HEK293T (cell line): ENCODE measurements at regions not wholly inside any gene's neighbourhood (a gene's known extent, or its start where the extent isn't known, plus 50 kb on each side); places are given as distances from the start of the nearest gene placed in this dataset.

ENCODE experiments used
- ARNT ChIP-seq: fragments of 450-650 bp; IDR thresholded peaks from 2 replicates; pipeline ENCODE4 v1.6.1; 2017; ENCODE audit warnings: mild to moderate bottlenecking
- BHLHE40 ChIP-seq: fragments of 450-650 bp; IDR thresholded peaks from 2 replicates; pipeline ENCODE4 v1.6.1; 2016; ENCODE audit warnings: mild to moderate bottlenecking, moderate library complexity, borderline replicate concordance
- CTBP1 ChIP-seq: fragments of 450-650 bp; IDR thresholded peaks from 2 replicates; pipeline ENCODE4 v1.6.1; 2016; ENCODE audit warnings: borderline replicate concordance
- ELF4 ChIP-seq: fragments of 450-650 bp; IDR thresholded peaks from 2 replicates; pipeline ENCODE4 v1.6.1; 2017; ENCODE audit warnings: antibody characterized with exemption
- FOXA1 ChIP-seq: fragments of 450-650 bp; IDR thresholded peaks from 2 replicates; pipeline ENCODE4 v1.6.1; 2016; ENCODE audit warnings: mild to moderate bottlenecking
- FOXK2 ChIP-seq: fragments of 450-650 bp; IDR thresholded peaks from 2 replicates; pipeline ENCODE4 v1.6.1; 2016; ENCODE audit warnings: mild to moderate bottlenecking
- FOXM1 ChIP-seq: fragments of 450-650 bp; IDR thresholded peaks from 2 replicates; pipeline ENCODE4 v1.6.1; 2017; ENCODE audit warnings: mild to moderate bottlenecking, borderline replicate concordance
- HDGF ChIP-seq: fragments of 450-650 bp; IDR thresholded peaks from 2 replicates; pipeline ENCODE4 v1.6.1; 2017; ENCODE audit warnings: antibody characterized with exemption, borderline replicate concordance
- LEF1 ChIP-seq: fragments of 450-650 bp; IDR thresholded peaks from 2 replicates; pipeline ENCODE4 v1.6.1; 2017; ENCODE audit warnings: mild to moderate bottlenecking, borderline replicate concordance
- SP1 ChIP-seq: fragments of 450-650 bp; IDR thresholded peaks from 2 replicates; pipeline ENCODE4 v1.6.1; 2017
- SUZ12 ChIP-seq: fragments of 450-650 bp; IDR thresholded peaks from 2 replicates; pipeline ENCODE4 v1.6.1; 2016; ENCODE audit warnings: mild to moderate bottlenecking
- TARDBP ChIP-seq: fragments of 450-650 bp; IDR thresholded peaks from 2 replicates; pipeline ENCODE4 v1.6.1; 2016
- ZNF384 ChIP-seq: fragments of 450-650 bp; IDR thresholded peaks from 2 replicates; pipeline ENCODE4 v1.6.1; 2016

GRCh38 chr6:9646342-9647070, 768.4 kb downstream of the TFAP2A start:
- TF ChIP-seq FOXM1 = no peak
- no peak for TF ChIP-seq ZNF384
- TF ChIP-seq LEF1 = no peak
- TF ChIP-seq CTBP1 = no peak
- no peak for TF ChIP-seq BHLHE40
- TF ChIP-seq ARNT = no peak
- no peak for TF ChIP-seq SUZ12
- no peak for TF ChIP-seq SP1
- no peak for TF ChIP-seq FOXA1
- TF ChIP-seq HDGF = no peak
- no peak for TF ChIP-seq TARDBP
- TF ChIP-seq ELF4 = no peak
- no peak for TF ChIP-seq FOXK2
